Mucosa of descending colon (tissue), 3 donors: ENCODE measurements at regions not wholly inside any gene's neighbourhood (a gene's known extent, or its start where the extent isn't known, plus 50 kb on each side); places are given as distances from the start of the nearest gene placed in this dataset.

Experiments used
- ATAC-seq: fragments of 200-7000 bp; cut with Tn5 transposase; one replicate; pipeline ENCODE4 v1.9.1; 2020; ENCODE audit warnings: mild to moderate bottlenecking, moderate library complexity
- DNase-seq, 3 donors: peaks; one replicate each; pipeline ENCODE4 v3.0.0-alpha.2; 2020
- H3K36me3 ChIP-seq: fragments of 200-600 bp; one replicate; pipeline ENCODE4 v1.8.0; 2021; ENCODE audit warnings: low read depth, mild to moderate bottlenecking
- H3K4me1 ChIP-seq: fragments of 200-600 bp; one replicate; pipeline ENCODE4 v1.8.0; 2021; ENCODE audit warnings: low read depth, mild to moderate bottlenecking
- H3K4me3 ChIP-seq: fragments of 200-600 bp; one replicate; pipeline ENCODE4 v1.8.0; 2021; ENCODE audit warnings: mild to moderate bottlenecking
- H3K9me3 ChIP-seq: fragments of 200-600 bp; one replicate; pipeline ENCODE4 v1.8.0; 2021; ENCODE audit warnings: mild to moderate bottlenecking
- intact Hi-C, 2 donors: fragments of 100-400 bp; cut with DNase I in 1 of 2; cut with micrococcal nuclease in 1 of 2; formaldehyde crosslinking; loops; one replicate each; pipeline versions ENCODE4 v1.11.0 to v1.11.1; 2022; cut with DNase I, micrococcal nuclease
- TF ChIP-seq, protein P1 (sequence below): fragments of 200-600 bp; IDR thresholded peaks from one replicate; pipeline ENCODE4 v1.8.0; 2022; ENCODE audit warnings: antibody characterized with exemption, mild to moderate bottlenecking
- donor health status: DM: no; HTN: no; CAD: no; lungs with moderate emphysema.
- donor health status: DM: no; HTN: no; CAD: no.
- donor health status: DM: no; HTN: yes; CAD: no.

DNA sequence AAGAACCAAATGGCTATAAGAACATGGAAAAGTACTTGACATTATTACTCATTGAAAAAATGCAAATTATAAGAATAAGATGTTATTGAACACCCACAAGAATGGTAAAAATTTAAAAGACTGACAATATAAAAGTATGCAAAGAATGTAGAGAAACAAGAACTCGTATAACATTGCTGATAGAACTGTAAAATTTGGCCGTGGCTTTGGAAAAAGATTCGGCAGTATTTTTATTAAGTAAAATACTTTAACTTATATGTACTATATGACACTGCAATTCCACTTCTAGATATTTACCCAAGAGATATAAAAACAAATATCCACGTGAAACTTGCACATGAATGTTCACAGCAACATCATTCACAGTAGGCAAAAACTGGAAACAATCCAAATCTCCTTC, 239.2 kb downstream of the TPBG start:
- no peaks in the 10 kb centered on the region for H3K36me3 ChIP-seq
- intact Hi-C loops, result no loop called here

DNA sequence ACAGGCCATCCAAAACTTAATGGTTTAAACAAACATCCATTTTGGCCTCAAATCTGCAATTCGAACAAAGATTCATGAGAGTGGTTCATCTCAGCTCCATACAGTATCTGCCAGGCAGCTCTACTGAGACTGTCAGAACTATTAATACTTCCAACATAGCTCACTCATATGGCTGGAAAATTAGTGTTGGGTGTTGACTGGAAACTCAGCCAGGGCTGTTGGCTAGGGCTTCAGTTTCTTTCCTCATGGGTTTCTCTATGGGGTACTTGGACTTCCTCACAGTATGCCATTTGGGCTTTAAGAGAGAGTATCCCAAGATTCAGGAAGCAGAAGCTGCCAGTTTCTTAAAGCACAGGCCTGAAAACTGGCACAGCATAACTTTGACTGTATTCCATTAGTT, 240.3 kb downstream of the TPBG start:
- intact Hi-C loops, result no loop called here
- DNase-seq, result no peak
- Histone ChIP-seq H3K4me1 (no peaks in the 10 kb centered on the region), H3K4me3 (no peak overlapping the region), H3K9me3 (no peaks in the 10 kb centered on the region), H3K36me3 (no peaks in the 10 kb centered on the region)
- no peak for ATAC-seq
- TF ChIP-seq, protein P1, sequence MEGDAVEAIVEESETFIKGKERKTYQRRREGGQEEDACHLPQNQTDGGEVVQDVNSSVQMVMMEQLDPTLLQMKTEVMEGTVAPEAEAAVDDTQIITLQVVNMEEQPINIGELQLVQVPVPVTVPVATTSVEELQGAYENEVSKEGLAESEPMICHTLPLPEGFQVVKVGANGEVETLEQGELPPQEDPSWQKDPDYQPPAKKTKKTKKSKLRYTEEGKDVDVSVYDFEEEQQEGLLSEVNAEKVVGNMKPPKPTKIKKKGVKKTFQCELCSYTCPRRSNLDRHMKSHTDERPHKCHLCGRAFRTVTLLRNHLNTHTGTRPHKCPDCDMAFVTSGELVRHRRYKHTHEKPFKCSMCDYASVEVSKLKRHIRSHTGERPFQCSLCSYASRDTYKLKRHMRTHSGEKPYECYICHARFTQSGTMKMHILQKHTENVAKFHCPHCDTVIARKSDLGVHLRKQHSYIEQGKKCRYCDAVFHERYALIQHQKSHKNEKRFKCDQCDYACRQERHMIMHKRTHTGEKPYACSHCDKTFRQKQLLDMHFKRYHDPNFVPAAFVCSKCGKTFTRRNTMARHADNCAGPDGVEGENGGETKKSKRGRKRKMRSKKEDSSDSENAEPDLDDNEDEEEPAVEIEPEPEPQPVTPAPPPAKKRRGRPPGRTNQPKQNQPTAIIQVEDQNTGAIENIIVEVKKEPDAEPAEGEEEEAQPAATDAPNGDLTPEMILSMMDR, result no peak

More for the DNA sequence above, 239.2 kb downstream of the TPBG start:
- DNase-seq, result no peak
- TF ChIP-seq, protein P1, result no peak
- H3K4me3 ChIP-seq, result no peak overlapping the region
- H3K4me1 ChIP-seq, result no peaks in the 10 kb centered on the region
- no peak for ATAC-seq
- no peaks in the 10 kb centered on the region for H3K9me3 ChIP-seq

DNA sequence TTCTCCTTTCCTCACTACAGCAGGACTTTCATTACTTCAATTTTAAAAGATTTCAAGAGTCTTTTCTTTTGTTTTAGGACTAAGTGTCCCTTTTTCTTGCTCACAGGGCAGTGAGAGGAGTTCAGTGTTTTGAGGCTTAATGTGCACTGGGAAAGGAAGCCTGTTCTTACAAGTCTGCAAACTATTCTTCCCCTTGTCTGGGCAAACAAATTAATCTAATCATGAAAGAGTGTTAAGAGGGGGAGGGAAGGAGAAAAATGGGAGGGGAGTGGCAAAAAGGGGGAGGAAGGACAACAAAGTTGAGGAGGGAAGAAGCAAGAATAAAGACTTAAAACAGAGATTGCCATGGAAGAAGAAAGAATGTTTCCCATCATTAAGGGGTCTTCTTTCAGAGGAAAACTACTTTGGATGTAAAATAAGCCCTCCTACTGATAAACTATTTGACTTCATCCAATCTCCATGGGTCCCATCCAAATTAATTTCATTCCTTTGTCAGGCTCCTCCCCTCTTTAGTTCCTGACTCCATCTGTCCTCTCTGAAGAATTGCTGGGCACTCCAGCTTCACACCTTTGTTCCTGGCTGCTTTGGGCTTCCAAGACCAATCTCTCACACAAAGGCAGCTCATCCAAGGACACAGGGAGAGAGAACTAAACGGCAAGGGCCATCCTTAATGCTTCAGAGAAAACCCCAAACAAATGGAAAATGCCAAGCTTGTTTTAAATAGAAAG, 244.5 kb downstream of the TPBG start:
- ATAC-seq (no peak), DNase-seq (no peak)
- Histone ChIP-seq H3K4me1 (no peaks in the 10 kb centered on the region), H3K36me3 (no peaks in the 10 kb centered on the region), H3K4me3 (no peak overlapping the region), H3K9me3 (no peaks in the 10 kb centered on the region)
- intact Hi-C loops, result no loop called here
- TF ChIP-seq, protein P1, result no peak

DNA sequence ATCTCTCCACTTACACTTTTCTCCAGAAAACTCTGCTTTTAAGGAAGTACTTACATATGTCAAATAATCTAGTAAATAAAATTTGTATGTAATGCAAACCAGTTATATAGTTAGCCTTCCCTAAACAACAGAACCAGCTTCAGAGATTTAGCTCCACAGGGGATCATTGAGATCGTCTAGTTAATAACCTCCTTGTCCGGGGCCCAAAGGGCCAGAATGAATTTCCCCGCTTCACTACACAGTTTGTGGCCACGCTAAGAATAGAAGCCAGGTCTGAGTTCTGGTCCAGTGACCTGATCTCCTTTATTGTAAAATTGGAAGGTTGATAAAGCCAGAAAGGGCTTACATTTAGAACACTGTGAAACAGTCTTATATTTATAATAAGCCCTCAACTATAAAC, 245.2 kb downstream of the TPBG start:
- ATAC-seq, result no peak
- no peak for DNase-seq
- H3K36me3 ChIP-seq, result no peaks in the 10 kb centered on the region
- no peaks in the 10 kb centered on the region for H3K9me3 ChIP-seq
- intact Hi-C loops, result no loop called here
- no peak overlapping the region for H3K4me3 ChIP-seq
- TF ChIP-seq, protein P1, result no peak
- H3K4me1 ChIP-seq, result no peaks in the 10 kb centered on the region

DNA sequence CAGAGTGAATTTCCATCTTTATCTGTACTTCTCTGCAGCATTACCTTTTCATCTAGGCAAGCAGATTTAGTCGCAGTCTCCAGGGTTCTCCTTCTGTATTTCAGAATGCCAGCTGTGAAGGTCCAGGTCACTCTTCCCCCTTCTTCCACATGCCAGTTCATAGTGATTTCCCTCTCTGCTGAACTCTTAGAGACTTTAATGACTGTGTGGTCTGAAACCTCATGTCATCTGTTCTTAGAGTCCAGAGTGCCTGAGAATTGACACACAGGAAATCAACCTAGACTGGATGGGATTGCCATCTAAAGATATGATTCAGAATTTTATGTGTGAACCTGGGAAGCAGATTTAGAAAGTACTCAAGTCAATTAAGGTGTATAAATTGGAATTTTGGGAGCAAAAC, 248.1 kb downstream of the TPBG start:
- Histone ChIP-seq H3K4me1 (no peaks in the 10 kb centered on the region), H3K9me3 (no peaks in the 10 kb centered on the region), H3K4me3 (no peak overlapping the region), H3K36me3 (no peaks in the 10 kb centered on the region)
- TF ChIP-seq, protein P1, result no peak
- no peak for ATAC-seq
- intact Hi-C loops, result no loop called here
- DNase-seq, result no peak
